ENCODE measurements at regions not wholly inside any gene's neighbourhood (a gene's known extent, or its start where the extent isn't known, plus 50 kb on each side); places are given as distances from the start of the nearest gene placed in this dataset.

DNA sequence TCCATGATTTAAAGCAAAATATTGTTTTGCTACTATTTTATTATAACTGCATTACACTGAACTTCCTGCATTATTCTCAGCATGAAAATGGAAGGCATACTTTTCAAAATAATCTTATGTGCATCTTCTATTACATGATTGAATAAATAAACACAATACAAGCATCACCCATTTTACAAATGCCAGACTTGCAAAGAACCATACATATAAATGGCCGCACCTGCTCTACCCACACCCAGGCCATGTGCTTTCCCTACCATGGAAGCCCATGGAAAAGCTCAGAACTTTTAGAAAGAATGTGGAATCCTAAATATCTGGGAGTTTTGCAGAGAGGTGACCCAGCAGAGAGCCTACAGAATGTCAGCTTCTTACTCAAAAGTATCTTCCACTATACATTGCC, 127.2 kb downstream of the SHOX2 start:
- no peak for ATAC-seq
- TF ChIP-seq BACH2 (CRISPR knock-in tag; IDR thresholded peaks at IDR 0.05; ENCODE audit: borderline replicate concordance) (no peak), TOX (CRISPR knock-in tag; IDR thresholded peaks at IDR 0.05; ENCODE audit: borderline replicate concordance) (no peak), SNAI2 (CRISPR knock-in tag; IDR thresholded peaks at IDR 0.05) (no peak), ZC3H10 (CRISPR knock-in tag; IDR thresholded peaks at IDR 0.05) (no peak), ZNF70 (CRISPR knock-in tag; IDR thresholded peaks at IDR 0.05) (no peak), ARNTL (CRISPR knock-in tag; IDR thresholded peaks at IDR 0.05; ENCODE audit: borderline replicate concordance, low read depth) (no peak), ZNF565 (CRISPR knock-in tag; conservative IDR thresholded peaks at IDR 0.05; ENCODE audit: low read depth) (no peak), ESRRG (CRISPR knock-in tag; IDR thresholded peaks at IDR 0.05) (no peak), ZNF8 (CRISPR knock-in tag; IDR thresholded peaks at IDR 0.05) (no peak), ZFP30 (CRISPR knock-in tag; IDR thresholded peaks at IDR 0.05) (no peak)
- TF ChIP-seq, protein P1, sequence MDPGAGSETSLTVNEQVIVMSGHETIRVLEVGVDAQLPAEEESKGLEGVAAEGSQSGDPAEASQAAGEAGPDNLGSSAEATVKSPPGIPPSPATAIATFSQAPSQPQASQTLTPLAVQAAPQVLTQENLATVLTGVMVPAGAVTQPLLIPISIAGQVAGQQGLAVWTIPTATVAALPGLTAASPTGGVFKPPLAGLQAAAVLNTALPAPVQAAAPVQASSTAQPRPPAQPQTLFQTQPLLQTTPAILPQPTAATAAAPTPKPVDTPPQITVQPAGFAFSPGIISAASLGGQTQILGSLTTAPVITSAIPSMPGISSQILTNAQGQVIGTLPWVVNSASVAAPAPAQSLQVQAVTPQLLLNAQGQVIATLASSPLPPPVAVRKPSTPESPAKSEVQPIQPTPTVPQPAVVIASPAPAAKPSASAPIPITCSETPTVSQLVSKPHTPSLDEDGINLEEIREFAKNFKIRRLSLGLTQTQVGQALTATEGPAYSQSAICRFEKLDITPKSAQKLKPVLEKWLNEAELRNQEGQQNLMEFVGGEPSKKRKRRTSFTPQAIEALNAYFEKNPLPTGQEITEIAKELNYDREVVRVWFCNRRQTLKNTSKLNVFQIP (CRISPR knock-in tag; IDR thresholded peaks at IDR 0.05; ENCODE audit: borderline replicate concordance, low read depth): no peak
- TF ChIP-seq, protein P2, sequence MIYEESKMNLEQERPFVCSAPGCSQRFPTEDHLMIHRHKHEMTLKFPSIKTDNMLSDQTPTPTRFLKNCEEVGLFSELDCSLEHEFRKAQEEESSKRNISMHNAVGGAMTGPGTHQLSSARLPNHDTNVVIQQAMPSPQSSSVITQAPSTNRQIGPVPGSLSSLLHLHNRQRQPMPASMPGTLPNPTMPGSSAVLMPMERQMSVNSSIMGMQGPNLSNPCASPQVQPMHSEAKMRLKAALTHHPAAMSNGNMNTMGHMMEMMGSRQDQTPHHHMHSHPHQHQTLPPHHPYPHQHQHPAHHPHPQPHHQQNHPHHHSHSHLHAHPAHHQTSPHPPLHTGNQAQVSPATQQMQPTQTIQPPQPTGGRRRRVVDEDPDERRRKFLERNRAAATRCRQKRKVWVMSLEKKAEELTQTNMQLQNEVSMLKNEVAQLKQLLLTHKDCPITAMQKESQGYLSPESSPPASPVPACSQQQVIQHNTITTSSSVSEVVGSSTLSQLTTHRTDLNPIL (CRISPR knock-in tag; IDR thresholded peaks at IDR 0.05; ENCODE audit: low read depth): no peak
- TF ChIP-seq, protein P3, sequence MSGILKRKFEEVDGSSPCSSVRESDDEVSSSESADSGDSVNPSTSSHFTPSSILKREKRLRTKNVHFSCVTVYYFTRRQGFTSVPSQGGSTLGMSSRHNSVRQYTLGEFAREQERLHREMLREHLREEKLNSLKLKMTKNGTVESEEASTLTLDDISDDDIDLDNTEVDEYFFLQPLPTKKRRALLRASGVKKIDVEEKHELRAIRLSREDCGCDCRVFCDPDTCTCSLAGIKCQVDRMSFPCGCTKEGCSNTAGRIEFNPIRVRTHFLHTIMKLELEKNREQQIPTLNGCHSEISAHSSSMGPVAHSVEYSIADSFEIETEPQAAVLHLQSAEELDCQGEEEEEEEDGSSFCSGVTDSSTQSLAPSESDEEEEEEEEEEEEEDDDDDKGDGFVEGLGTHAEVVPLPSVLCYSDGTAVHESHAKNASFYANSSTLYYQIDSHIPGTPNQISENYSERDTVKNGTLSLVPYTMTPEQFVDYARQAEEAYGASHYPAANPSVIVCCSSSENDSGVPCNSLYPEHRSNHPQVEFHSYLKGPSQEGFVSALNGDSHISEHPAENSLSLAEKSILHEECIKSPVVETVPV (CRISPR knock-in tag; IDR thresholded peaks at IDR 0.05): no peak

DNA sequence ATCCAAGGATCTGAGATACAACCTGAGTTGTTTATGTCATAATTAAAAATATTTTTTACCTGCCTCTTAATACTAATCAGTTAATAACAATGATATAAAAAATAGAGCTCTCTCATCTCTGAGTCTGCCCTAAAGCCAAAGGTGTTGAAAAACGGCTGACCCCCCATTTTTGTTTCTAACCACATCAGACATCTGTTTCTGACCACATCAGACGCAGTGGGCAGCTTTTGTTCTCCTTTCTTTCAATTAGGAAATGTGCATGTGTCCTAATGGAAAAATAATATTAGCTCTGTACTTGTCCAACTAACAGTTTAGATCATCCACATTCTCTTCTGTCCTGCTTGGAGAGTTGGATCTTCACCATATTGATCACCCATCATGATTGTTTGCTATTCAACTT, 144.6 kb downstream of the SHOX2 start:
- ATAC-seq: no peak
- TF ChIP-seq PPARA (CRISPR knock-in tag; IDR thresholded peaks at IDR 0.05; ENCODE audit: borderline replicate concordance) (no peak), TCF4 (CRISPR knock-in tag; IDR thresholded peaks at IDR 0.05; ENCODE audit: borderline replicate concordance) (no peak), ZNF8 (CRISPR knock-in tag; IDR thresholded peaks at IDR 0.05) (no peak), SNAI2 (CRISPR knock-in tag; IDR thresholded peaks at IDR 0.05) (no peak), TOX (CRISPR knock-in tag; IDR thresholded peaks at IDR 0.05; ENCODE audit: borderline replicate concordance) (no peak), CSDC2 (CRISPR knock-in tag; IDR thresholded peaks at IDR 0.05) (no peak), ZNF565 (CRISPR knock-in tag; conservative IDR thresholded peaks at IDR 0.05; ENCODE audit: low read depth) (no peak), ISL1 (CRISPR knock-in tag; IDR thresholded peaks at IDR 0.05) (no peak), GLIS3 (CRISPR knock-in tag; IDR thresholded peaks at IDR 0.05) (no peak), ESRRG (CRISPR knock-in tag; IDR thresholded peaks at IDR 0.05) (no peak), BACH2 (CRISPR knock-in tag; IDR thresholded peaks at IDR 0.05; ENCODE audit: borderline replicate concordance) (no peak), ZNF70 (CRISPR knock-in tag; IDR thresholded peaks at IDR 0.05) (no peak)
- TF ChIP-seq, protein P3 (CRISPR knock-in tag; IDR thresholded peaks at IDR 0.05): no peak
- TF ChIP-seq, protein P4, sequence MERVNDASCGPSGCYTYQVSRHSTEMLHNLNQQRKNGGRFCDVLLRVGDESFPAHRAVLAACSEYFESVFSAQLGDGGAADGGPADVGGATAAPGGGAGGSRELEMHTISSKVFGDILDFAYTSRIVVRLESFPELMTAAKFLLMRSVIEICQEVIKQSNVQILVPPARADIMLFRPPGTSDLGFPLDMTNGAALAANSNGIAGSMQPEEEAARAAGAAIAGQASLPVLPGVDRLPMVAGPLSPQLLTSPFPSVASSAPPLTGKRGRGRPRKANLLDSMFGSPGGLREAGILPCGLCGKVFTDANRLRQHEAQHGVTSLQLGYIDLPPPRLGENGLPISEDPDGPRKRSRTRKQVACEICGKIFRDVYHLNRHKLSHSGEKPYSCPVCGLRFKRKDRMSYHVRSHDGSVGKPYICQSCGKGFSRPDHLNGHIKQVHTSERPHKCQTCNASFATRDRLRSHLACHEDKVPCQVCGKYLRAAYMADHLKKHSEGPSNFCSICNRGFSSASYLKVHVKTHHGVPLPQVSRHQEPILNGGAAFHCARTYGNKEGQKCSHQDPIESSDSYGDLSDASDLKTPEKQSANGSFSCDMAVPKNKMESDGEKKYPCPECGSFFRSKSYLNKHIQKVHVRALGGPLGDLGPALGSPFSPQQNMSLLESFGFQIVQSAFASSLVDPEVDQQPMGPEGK (CRISPR knock-in tag; IDR thresholded peaks at IDR 0.05; ENCODE audit: borderline replicate concordance): no peak

DNA sequence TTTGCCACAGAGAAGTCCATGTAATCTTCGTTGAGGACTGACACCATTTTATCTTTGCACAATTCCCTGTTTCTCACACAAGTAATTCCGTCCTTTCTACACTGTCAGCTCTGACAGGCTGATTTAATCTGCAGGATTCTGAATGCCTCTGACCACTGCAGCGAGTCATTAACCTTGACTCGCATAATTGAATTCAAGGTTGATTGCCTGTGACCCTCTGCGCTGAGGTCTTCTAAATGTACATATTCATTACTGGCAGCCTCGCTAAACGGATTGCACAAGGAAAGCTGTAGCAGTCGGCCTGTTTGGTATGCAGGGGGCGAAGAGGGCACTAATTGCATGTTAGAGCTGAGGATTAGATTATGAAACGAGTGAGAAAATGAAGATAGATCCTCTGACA, 147.8 kb downstream of the SHOX2 start:
- no peak for ATAC-seq

More for the DNA sequence above, 147.8 kb downstream of the SHOX2 start:
- TF ChIP-seq, protein P2 (CRISPR knock-in tag; IDR thresholded peaks at IDR 0.05; ENCODE audit: low read depth): no peak
- no peak for TF ChIP-seq ZC3H10 (CRISPR knock-in tag; IDR thresholded peaks at IDR 0.05)
- TF ChIP-seq TCF4 (CRISPR knock-in tag; IDR thresholded peaks at IDR 0.05; ENCODE audit: borderline replicate concordance): no peak
- TF ChIP-seq, protein P1 (CRISPR knock-in tag; IDR thresholded peaks at IDR 0.05; ENCODE audit: borderline replicate concordance, low read depth): no peak
- no peak for TF ChIP-seq ZNF8 (CRISPR knock-in tag; IDR thresholded peaks at IDR 0.05)
- TF ChIP-seq, protein P4 (CRISPR knock-in tag; IDR thresholded peaks at IDR 0.05; ENCODE audit: borderline replicate concordance): no peak
- no peak for TF ChIP-seq OSR1 (CRISPR knock-in tag; IDR thresholded peaks at IDR 0.05)
